B cell (primary cell): ENCODE measurements at regions not wholly inside any gene's neighbourhood (a gene's known extent, or its start where the extent isn't known, plus 50 kb on each side); places are given as distances from the start of the nearest gene placed in this dataset.

ENCODE experiments used
- ATAC-seq: fragments of 200-7000 bp; cut with Tn5 transposase; one replicate; pipeline ENCODE4 v1.10.0; 2021; ENCODE audit warnings: low read depth, mild to moderate bottlenecking, moderate number of reproducible peaks, moderate library complexity
- CTCF ChIA-PET: fragments of 350-600 bp; sonication (Branson Sonifier 250); formaldehyde crosslinking; loops from one replicate; lab custom pipeline; 2021; ENCODE audit warnings: antibody characterized with exemption, inconsistent platforms; lab: Charles Lee
- POLR2A ChIA-PET: fragments of 350-600 bp; sonication (Branson Sonifier 250); formaldehyde crosslinking; loops from one replicate; lab custom pipeline; 2021; ENCODE audit warnings: antibody characterized with exemption; lab: Charles Lee
- DNase-seq: peaks from one replicate; pipeline ENCODE4 v3.0.0; 2013
- H2AFZ ChIP-seq: 2 replicates; pipeline ENCODE4 v1.6.1; 2012; ENCODE audit warnings: mild to moderate bottlenecking, low read depth, low read length; ENCODE audit not compliant: insufficient read depth, poor library complexity, severe bottlenecking
- H3K27ac ChIP-seq, 2 donors: 1 replicate in 1 of 2; 2 replicates in 1 of 2; pipeline ENCODE4 v1.5.1; 2012 to 2013; ENCODE audit warnings: low read length in 2 of 2, mild to moderate bottlenecking in 2 of 2, moderate library complexity in 1 of 2
- H3K27me3 ChIP-seq, 4 experiments: fragments of 200-600 bp in 1 of 4; sonication (generic) in 1 of 4; replicated peaks in 1 of 4; 1 replicate in 2 of 4; 2 replicates in 2 of 4; pipeline versions ENCODE4 v1.6.1 to v1.7.0; 2013 to 2016; ENCODE audit warnings: low read length in 3 of 4, mild to moderate bottlenecking in 2 of 4, mixed read lengths in 1 of 4, moderate library complexity in 1 of 4; ENCODE audit not compliant: insufficient read depth in 4 of 4, control insufficient read depth in 3 of 4; ENCODE audit errors: control extremely low read depth in 1 of 4
- H3K36me3 ChIP-seq, 2 experiments: replicated peaks in 1 of 2; 1 replicate in 1 of 2; 2 replicates in 1 of 2; pipeline versions ENCODE4 v1.6.1 to v1.7.1; 2013; ENCODE audit warnings: low read length in 1 of 2; ENCODE audit not compliant: insufficient read depth in 2 of 2, control insufficient read depth in 1 of 2; ENCODE audit errors: control extremely low read depth in 1 of 2, extremely low read depth in 1 of 2
- H3K4me1 ChIP-seq, 2 donors: fragments of 200-600 bp in 1 of 2; sonication (generic) in 1 of 2; 1 replicate in 1 of 2; 2 replicates in 1 of 2; pipeline versions ENCODE4 v1.5.1 to v1.6.1; 2013 to 2017; ENCODE audit warnings: low read length in 2 of 2; ENCODE audit not compliant: control insufficient read depth in 2 of 2, insufficient read depth in 2 of 2
- H3K4me2 ChIP-seq: replicated peaks from 2 replicates; pipeline ENCODE3; 2012; ENCODE audit warnings: mild to moderate bottlenecking, low read depth, low read length; ENCODE audit not compliant: poor library complexity, severe bottlenecking
- H3K4me3 ChIP-seq, 5 experiments: fragments of 200-600 bp in 1 of 5; sonication (generic) in 1 of 5; 1 replicate in 3 of 5; 2 replicates in 2 of 5; pipeline versions ENCODE4 v1.5.1 to v1.7.0; 2011 to 2016; ENCODE audit warnings: low read length in 4 of 5, mild to moderate bottlenecking in 4 of 5, low read depth in 2 of 5, control low read depth in 1 of 5, moderate library complexity in 1 of 5; ENCODE audit not compliant: insufficient read depth in 1 of 5; ENCODE audit errors: control extremely low read depth in 1 of 5, extremely low read depth in 1 of 5
- H3K79me2 ChIP-seq: fragments of 200-600 bp; sonication (generic); one replicate; pipeline ENCODE4 v1.6.0; 2016; ENCODE audit warnings: low read length; ENCODE audit not compliant: control insufficient read depth, insufficient read depth
- H3K9ac ChIP-seq: fragments of 200-600 bp; sonication (generic); 2 replicates; pipeline ENCODE4 v1.6.1; 2017; ENCODE audit warnings: mild to moderate bottlenecking, low read length, moderate library complexity
- H3K9me3 ChIP-seq, 3 donors: one replicate each; pipeline versions ENCODE4 v1.6.1 to v1.7.1; 2013; ENCODE audit warnings: low read length in 2 of 3; ENCODE audit not compliant: control insufficient read depth in 2 of 3, insufficient read depth in 1 of 3; ENCODE audit errors: control extremely low read depth in 1 of 3
- H4K20me1 ChIP-seq: 2 replicates; pipeline ENCODE4 v1.6.0; 2012; ENCODE audit warnings: mild to moderate bottlenecking, low read length; ENCODE audit not compliant: insufficient read depth, control insufficient read depth, poor library complexity, severe bottlenecking
- H3K27ac Mint-ChIP-seq: one replicate; pipeline ENCODE4 v1.8.0; 2021; ENCODE audit warnings: mixed read lengths
- H3K27me3 Mint-ChIP-seq: one replicate; pipeline ENCODE4 v1.8.0; 2021; ENCODE audit warnings: mixed read lengths
- H3K4me1 Mint-ChIP-seq: one replicate; pipeline ENCODE4 v1.8.0; 2021; ENCODE audit warnings: mixed read lengths
- H3K4me3 Mint-ChIP-seq: one replicate; pipeline ENCODE4 v1.8.0; 2021; ENCODE audit warnings: mixed read lengths
- H3K9me3 Mint-ChIP-seq: one replicate; pipeline ENCODE4 v1.8.0; 2022; ENCODE audit warnings: mixed read lengths; ENCODE audit not compliant: insufficient read depth
- CTCF ChIP-seq: fragments of 200-600 bp; IDR thresholded peaks from one replicate; pipeline ENCODE4 v1.8.0; 2022; ENCODE audit warnings: antibody characterized with exemption, mild to moderate bottlenecking
- EZH2 ChIP-seq: IDR thresholded peaks from 2 replicates; pipeline ENCODE4 v1.6.1; 2012; ENCODE audit warnings: borderline replicate concordance, low read depth, mild to moderate bottlenecking, moderate library complexity, low read length; ENCODE audit not compliant: insufficient read depth, poor library complexity, severe bottlenecking
- WGBS: methylation state at CpG from one replicate; pipeline ENCODE4 v1.1.5; 2013; ENCODE audit warnings: missing lambda C conversion rate; ENCODE audit not compliant: insufficient coverage; 5-methylcytosine and 5-hydroxymethylcytosine counted together
- intact Hi-C: fragments of 100-400 bp; cut with micrococcal nuclease; formaldehyde crosslinking; loops from one replicate; pipeline ENCODE4 v1.10.0; 2022

DNA sequence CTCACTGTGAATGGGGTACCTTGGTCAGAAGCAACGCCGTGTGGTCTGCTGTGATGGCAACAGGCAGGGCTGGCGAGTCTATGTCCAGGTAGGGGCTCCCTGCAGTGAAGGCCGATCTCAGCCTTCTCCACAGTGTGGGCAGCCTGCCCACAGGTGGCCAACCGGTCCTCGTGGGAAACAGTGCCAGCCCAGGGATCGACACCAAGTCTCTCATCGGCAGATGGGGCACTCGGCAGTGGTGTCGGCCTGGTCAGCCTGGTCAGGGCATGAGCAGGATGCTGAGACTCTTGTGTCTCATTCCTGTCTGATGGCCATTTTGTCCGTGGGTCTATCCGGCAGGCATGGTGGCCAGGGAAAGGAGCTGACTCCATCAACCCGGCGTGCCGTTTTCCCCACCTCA, 92.2 kb downstream of the TNFRSF13B start:
- H2AFZ ChIP-seq: no peak overlapping the region
- no peak for TF ChIP-seq CTCF
- 96% methylated on average over 15 of the region's 15 CpGs for whole genome bisulfite sequencing
- POLR2A ChIA-PET: no interaction called here
- peaks cover 0 to 6% (median 0%) of the 10 kb centered on the region in 4 experiments for H3K27me3 ChIP-seq
- no peak overlapping the region for H3K4me3 Mint-ChIP-seq
- no peak overlapping the region for H3K4me2 ChIP-seq
- peaks cover 0 to 10% (median 0%) of the 10 kb centered on the region in 3 donors for H3K9me3 ChIP-seq
- no peaks in the 10 kb centered on the region for H4K20me1 ChIP-seq
- H3K9ac ChIP-seq: no peak overlapping the region
- DNase-seq: no peak
- ATAC-seq: no peak
- no peak overlapping the region for H3K27ac Mint-ChIP-seq
- H3K9me3 Mint-ChIP-seq: no peaks in the 10 kb centered on the region
- CTCF ChIA-PET: no interaction called here
- H3K27ac ChIP-seq: no peak overlapping the region
- peaks cover 4% of the 10 kb centered on the region for H3K27me3 Mint-ChIP-seq
- no peaks in the 10 kb centered on the region for H3K36me3 ChIP-seq
- no peaks in the 10 kb centered on the region for H3K4me1 ChIP-seq
- H3K4me3 ChIP-seq: no peak overlapping the region
- no peaks in the 10 kb centered on the region for H3K79me2 ChIP-seq
- intact Hi-C loops: no loop called here
- H3K4me1 Mint-ChIP-seq: no peaks in the 10 kb centered on the region

- ChIA-PET POLR2A (no interaction called here), CTCF (interaction anchor here (0.6 kb wide), 1 partner anchor 764 kb away, joined by 3 read pairs; no protein-coding TSS in a partner anchor)
- Histone ChIP-seq H3K36me3 (no peaks in the 10 kb centered on the region), H3K27me3 (peaks cover 0 to 6% (median 0%) of the 10 kb centered on the region in 4 experiments), H3K27ac (no peak overlapping the region), H3K9me3 (peaks cover 0 to 10% (median 0%) of the 10 kb centered on the region in 3 donors), H3K79me2 (no peaks in the 10 kb centered on the region), H3K4me1 (no peaks in the 10 kb centered on the region), H2AFZ (no peak overlapping the region), H4K20me1 (no peaks in the 10 kb centered on the region), H3K9ac (no peak overlapping the region), H3K4me3 (no peak overlapping the region), H3K4me2 (no peak overlapping the region)
- Mint-ChIP-seq H3K4me1 (no peaks in the 10 kb centered on the region), H3K27me3 (peaks cover 4% of the 10 kb centered on the region), H3K9me3 (no peaks in the 10 kb centered on the region), H3K27ac (no peak overlapping the region), H3K4me3 (no peak overlapping the region)
- no peak for ATAC-seq
- intact Hi-C loops: no loop called here
- DNase-seq: no peak
- TF ChIP-seq EZH2 (no peak), CTCF (no peak)
- 81% methylated on average over 7 of the region's 10 CpGs for WGBS
Measured at GRCh38 chr17:16878606-16879005, 93.3 kb downstream of the TNFRSF13B start.
